ENCODE measurements at regions not wholly inside any gene's neighbourhood (a gene's known extent, or its start where the extent isn't known, plus 50 kb on each side); places are given as distances from the start of the nearest gene placed in this dataset.

DNA sequence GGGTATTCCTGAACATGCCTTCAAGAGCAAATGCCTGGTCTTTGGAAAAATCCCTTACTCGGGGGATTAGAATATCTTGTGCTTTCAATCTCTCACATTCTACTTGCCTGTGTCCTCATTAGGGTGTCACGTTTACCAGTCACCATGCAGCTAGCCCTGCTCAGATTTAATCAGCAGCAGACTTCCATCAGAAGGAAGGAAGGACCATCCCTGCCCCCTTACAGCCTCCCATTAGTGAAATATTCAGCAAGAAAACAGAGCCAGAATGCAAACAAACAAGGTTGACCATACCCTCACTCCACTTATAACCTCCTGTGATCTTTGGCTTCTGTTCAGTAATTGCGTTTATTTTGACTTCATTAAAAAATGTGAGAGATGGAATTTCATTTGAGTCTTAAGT, 208.6 kb downstream of the CXCL12 start:
- no peak for DNase-seq

DNA sequence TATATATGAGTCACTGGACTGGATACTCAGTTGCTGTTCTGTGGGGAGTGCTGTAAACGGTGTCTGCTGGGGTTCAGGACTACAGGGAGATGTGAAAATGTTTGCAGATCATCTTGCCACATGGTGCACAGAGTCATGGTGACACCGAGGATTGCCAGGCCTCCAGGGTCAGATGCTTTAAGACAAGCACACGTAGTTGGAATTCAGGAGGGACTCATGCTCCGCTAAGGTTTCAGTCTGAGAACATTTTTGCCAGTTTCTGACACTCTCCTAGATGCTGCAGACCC, 211.3 kb downstream of the CXCL12 start:
- DNase-seq: no peak

DNA sequence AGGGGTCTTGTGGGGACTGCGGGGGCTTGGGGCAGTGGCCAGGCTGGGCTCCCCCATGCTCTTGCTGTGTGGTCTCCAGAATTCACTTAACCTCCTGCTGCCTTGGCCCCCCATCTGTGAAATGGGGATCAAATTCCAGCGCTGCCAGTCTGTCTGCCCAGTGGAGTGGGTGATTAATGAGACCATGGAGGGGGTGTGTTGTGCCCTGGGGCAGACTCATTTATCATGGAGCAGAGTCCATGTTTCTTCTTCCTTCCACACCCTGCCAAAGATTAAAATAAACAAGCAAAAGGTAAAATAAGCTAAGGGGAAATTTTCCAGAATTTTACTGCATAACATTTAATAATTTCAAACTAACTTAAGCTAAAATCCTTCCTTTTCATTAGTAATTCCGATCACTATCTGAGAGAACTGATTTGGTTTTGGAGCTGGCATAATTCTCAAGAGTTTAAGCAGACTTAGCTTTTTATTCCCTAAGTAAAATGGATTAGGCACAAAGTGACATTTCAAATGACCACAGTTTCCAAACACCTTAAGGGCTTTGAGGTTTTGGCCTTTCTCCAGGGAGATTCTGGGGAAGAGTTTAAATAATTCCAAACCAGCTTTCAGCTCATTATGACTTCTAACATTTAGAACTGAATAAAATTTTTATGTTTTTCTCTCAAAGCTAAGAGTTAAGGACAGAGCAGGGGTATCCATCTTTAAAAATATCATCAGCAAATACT, 211.9 kb downstream of the CXCL12 start:
- DNase-seq: no peak

DNA sequence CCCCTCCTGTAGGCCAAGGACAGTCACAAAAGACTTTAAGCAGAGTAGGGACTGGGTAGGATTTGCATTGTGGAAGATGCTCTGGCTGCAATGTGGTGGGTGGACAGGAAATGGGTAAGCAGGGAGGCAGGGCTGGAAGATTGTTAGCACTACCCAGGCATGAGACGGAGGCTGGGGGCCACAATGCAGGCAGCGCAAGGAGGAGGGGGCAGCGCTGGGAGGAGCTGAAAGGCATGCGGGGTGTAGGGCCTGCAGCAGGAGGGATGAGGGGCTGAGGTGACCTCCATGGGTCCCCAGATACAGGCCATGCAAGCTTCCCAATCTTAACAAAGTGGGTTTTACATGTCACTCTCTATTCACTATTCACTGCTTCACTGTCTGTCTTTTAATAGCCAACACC, 213.1 kb downstream of the CXCL12 start:
- DNase-seq: no peak

DNA sequence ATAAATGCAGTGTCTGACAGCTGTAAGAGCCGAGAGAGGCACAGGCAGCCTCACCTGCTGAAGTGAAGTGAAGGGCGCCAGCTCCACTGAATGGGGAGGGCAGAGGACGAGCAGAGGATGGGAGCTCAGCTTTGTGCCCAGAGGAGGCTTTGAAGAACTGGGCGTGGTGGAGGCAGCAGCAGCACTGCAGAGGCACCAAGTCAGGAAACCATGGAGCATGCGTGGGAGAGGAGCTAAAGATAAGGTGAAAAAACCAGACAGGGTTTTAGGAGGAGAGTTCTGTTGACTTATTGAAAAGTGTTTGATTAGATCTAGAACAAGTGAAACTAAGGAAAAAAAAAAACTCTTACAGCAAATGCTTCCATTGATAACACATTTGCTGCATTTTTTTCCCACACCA, 216.4 kb downstream of the CXCL12 start:
- no peak for DNase-seq

DNA sequence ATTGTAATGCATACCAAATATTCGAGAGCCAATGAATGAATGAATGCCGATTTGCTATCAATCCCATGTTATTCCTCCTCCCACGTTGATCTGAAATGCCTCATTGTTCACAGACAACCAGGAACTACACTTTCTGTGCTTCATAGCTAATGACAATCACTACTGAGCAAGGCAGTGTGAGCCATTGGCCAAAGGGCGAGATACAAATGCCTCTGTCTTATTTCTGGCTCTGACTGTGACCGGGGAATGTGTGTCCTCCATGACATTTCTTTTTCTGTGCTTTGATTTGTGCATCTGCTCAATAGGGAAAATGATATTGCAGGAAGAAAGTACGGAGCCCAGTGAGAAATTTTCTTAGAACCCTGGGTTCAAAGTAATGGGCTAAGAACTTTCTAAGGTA, 217.1 kb downstream of the CXCL12 start:
- DNase-seq: no peak

DNA sequence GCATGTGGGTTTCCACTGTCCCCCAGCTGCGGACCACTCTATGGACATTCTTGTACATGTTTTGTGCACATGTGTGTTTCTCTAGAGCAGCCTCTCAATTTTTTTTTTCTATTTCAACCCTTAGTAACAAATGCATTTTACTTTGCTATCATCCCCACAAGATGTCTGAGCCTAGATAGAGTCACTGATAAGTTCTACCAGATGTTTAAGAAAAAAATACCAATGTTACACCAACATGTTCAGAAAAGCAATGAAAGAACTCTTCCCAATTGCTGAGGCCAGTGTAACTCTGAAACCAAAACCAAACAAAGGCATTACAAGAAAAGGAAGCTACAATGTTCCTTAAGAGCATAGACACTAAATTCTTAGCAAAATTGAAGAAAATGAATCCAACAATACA, 218.5 kb downstream of the CXCL12 start:
- no peak for DNase-seq

DNA sequence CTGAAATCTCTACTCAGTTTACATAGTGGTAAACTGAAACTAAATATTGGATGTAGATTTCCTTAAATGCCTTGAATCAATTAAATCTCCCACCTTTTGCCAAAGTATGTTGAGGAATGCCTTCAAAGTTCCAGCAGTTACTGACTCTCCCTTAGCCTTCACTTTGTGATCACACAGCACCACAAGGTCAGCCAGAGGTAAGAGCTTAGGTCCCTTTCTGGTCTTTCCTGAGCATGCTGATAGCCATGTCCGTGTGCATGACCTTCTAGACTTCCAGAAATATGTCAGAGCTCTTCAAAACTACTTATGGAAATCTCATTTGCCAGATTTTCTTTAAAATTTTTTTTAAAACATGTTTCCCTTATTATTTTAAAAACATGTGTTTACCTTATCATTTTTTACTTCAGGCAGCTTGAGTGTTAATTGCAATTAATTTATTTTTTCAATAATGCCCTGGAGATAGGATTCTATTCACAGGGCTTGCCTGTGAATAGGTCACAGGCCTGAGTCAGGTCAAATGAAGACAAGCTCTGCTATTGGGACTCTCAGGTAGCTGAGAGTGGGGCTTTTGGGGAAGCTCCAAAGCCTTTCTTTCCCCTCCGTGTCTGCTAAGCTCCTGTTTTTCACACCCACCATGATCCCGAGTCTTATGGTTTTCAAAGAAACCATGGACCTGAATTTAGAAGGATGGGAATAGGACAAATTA, 220.5 kb downstream of the CXCL12 start:
- no peak for DNase-seq

DNA sequence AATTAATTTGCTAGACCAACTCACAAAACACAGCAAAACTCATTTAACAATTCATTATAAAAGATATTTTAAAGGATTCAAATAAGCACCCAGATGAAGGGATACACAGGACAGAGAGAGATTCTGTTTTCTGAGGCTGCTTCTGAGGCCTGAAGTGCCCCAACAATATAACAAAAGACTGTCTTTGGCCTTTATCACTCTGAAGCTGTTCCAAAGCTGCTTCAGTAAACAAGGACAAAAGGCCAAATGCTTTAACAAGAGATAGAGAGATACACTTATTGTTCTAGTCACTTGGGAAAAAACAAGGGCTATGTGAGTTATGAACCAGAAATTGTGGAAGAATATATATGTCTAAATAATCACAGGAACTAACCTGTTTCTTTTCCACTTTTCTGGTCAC, 223.7 kb downstream of the CXCL12 start:
- DNase-seq: no peak

DNA sequence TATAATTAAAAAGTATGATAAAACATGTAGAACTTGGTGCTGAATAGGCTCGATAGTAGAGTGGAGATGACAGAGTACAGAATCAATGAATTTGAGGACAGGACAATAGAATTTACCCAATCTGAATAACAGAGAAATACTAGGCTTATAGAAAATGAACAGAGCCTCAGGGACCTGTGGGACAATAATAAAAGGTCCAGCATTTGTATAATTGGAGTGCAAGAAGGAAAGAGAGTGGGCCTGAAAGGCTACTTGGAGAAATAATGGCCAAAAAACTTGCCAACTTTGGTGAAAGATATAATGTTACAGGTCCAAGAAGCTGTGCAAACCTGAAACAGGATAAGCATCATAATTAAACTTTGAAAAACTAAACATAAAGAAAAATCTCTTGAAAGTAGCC, 227.3 kb downstream of the CXCL12 start:
- DNase-seq: no peak

DNA sequence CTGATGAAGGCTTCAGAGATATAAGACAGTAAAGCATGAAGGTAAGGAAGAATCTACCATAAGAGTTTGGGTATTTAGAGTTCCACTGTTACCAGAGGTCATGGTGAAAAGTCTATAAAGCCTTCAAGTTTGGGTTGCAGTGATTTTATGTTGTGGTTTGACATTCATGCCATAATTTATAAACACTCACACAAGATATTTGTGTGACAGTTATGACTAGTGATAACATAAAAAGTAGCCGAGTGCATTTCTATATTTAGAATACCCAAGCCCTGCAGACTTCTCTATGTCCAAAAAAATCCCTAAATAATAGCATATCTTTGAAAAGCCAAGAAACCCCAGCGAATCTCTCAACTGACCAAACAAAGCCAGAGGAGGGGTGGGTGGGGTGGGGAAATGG, 229.9 kb downstream of the CXCL12 start:
- DNase-seq: no peak

DNA sequence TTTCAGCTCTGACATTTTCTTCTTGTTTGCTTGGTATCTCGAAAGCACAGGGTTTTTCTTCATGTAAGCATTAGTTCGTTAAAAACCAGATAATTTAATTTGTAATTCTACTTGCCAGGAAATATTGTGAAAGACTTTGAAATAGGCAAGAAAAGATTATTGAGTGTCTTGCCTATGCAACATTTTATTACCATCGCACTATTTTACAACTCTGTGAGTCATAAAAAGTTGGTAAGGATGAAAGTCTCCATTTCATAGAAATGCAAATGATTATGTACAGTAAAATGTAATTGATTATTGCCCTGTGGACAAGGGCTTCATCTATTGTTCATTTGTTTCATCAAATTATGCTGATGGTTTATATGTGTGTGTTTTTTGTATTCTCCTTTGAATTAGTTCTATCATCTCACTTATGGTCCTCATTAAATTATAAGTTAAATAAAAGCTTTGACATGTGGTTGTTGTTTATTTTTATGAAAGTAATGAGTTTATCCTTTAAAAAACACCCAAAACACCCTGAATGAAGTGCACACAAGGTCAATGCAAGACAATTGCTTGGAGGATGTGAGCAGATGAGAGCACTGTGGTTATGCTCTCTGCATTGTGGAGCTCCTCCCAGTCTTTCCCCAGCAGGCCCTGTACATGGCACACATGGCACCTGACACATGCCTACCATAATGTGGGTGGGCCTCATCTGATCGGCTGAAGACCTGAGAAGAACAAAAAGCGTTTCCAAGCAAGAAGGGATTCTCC, 230.8 kb downstream of the CXCL12 start:
- no peak for DNase-seq

DNA sequence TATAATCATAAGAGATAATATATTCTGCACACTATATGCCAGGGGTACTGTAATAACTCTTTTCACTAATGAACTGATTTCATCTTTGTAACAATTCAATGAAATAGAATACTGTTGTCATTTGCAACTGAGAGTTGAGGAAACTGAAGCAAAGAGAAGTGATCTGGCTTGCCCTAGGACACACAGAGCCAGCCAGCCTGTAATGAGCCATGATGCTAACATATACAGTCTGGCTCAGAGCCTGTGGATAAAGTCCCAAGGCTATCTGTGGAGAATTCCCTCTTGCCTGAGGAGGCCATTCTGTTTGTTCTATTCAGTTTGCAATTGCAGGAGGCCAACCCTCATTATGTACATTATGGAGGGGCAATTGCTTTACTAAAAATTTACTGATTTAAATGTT, 241.3 kb downstream of the CXCL12 start:
- DNase-seq: no peak

DNA sequence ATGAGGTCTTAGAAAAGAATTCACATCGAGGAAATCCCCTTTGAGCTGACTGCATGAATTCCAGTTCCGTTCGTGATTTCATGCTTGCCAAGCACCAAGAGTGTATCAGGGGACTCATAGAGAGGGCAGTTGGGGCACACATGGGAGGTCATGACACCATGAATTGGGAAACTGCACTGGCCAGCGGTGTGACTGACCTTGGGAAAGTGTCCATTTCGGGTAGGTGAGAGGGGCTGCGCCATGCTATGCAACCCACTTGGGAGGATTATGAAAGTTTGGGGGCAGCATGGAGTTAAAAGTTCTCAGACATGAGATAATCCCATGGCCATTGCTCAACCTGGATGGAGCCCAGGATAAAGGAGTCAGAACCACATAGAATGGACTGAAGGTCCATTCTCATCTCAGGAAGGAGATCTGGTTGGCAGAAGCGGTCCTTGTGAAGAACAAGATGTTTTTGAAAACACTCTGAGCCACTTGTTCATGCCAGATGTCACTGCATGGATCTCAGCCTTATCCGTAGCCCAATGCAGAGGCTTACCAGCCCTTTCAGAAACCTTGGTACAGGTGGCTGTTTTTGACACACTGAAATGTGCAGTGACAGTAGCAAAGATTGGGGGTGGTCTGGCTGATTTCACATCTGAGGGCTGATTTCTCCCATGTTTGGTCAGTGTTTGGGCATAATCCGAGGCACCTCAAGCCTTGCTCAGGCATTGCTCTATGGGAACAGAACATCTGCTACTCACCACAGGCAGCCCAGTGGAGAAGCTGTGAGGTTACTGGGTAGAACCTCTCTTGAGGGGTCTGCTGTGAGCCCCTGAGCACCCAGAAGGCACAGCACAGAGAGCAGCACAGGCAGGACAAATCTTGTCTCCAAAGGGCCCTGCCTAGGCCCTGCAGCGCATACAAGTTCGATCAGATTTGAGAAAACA, 252.3 kb downstream of the CXCL12 start:
- DNase-seq: no peak

DNA sequence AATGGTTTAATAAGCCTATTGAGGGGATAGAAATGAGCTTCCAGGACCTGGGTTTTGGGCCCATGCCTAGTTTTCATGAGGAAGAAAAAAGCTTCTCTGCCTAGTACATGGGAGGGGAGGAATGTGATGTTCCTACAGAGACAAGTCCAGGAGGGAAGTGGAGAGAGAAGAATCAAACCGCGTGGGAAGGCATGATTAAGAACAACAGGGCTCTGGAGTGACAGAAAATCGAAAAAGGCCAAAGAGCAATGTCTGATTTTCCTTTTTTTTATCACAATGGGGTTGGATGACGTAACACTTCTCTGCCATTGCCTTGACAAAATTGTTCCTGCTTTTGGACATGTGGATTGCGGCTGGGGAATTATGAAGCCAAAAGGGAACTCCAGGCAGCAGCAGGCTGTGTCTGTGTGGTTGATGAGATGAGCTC, 258.6 kb downstream of the CXCL12 start:
- DNase-seq: no peak

DNA sequence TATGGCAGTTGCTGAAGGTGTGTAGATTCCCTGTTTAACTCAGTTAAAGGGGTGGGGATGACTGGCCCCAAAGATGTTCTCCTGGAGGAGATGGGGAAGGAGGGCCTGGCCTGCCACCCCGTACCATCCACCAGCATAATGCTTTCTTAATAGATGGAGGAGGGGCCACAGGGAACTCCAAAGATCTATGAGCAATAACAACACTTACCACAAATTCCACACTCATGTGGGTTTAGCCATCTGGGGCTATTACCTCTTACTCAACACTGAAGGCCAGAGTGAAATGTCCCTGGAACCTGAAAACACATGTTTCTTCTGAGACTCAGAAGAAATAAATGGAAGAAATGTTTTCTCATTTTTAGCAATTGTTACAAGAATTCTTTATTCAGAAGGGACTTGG, 259.0 kb downstream of the CXCL12 start:
- no peak for DNase-seq

DNA sequence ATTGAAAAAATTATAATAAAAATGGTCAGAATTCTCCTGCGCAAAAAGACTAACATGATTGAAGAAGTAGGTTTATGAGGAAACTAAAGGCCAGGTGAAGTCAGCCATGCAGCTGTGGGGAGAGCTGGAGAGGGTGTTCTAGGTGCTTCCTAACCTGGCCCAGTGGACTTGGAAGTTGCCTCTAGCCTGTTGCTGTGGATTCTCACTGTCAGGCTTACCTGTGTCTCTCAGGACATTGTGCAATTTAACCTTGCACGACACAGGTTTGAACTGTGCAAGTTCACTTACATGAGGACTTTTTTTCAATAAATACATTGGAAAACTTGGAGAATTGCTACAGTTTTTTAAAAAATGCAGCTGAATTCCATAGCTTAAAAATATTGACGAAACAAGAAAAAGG, 266.4 kb downstream of the CXCL12 start:
- no peak for DNase-seq

DNA sequence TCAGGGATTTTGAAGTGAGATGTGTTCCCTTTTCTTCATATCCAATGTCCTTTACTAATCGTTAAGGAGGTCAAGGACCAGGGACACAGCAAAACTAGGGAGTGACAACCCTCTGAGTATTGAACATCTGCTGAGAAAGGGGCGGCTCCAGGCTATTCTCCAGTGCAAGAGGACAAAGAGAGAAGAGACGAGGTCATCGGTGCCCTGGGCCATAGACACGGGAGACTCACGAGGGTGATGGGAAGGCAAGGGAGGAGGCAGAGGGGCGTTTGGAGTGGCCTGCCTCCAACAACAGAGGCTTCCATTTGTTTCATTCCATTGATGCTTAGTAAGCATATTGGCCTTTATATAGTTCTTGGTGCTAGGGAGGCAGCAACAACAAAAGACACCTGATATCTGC, 268.4 kb downstream of the CXCL12 start:
- DNase-seq: no peak

DNA sequence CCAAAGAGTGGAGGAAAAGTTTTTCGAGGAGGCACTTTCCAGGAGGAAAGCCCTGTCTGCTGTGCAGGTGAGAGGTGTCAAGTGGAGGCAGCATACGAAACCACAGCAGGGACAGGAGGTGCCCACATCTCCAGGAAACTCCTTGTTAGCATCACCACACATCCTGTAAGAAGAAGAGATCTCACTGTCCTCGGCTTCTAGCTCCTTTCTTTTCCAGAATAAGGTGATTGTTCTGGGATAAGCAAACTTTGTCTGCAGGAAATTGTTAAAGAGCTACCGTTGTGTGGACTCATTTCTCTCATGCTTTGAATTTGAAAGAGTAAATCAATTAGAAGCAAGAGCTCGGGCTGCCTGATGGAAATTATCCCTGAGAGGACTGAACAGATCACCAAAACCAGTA, 269.4 kb downstream of the CXCL12 start:
- no peak for DNase-seq

DNA sequence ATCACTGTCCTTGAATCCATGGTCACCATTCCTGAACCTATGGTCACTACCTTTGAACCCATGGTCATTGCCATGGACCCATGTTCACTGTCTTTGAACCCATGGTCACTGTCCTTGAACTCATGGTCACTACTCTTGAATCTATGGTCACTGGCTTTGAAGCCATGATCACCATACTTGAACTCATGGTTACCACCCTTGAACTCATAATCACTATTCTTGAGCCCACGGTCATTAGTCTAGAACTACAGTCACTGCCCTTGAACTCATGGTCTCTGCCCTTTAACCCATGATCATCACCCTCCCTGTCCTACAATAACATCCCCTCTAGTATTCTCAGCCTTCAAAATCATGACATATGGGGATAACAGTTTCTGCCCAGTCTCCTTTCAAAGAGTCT, 270.5 kb downstream of the CXCL12 start:
- no peak for DNase-seq

DNA sequence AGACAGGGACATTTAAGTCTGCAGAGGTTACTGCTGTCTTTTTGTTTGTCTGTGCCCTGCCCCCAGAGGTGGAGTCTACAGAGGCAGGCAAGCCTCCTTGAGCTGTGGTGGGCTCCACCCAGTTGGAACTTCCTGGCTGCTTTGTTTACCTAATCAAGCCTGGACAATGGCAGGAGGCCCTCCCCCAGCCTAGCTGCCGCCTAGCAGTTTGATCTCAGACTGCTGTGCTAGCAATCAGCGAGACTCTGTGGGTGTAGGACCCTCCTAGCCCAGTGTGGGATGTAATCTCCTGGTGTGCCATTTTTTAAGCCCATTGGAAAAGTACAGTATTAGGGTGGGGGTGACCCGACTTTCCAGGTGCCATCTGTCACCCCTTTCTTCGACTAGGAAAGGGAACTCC, 272.6 kb downstream of the CXCL12 start:
- DNase-seq: peak in 1 of 2 donors; percentile 0

DNA sequence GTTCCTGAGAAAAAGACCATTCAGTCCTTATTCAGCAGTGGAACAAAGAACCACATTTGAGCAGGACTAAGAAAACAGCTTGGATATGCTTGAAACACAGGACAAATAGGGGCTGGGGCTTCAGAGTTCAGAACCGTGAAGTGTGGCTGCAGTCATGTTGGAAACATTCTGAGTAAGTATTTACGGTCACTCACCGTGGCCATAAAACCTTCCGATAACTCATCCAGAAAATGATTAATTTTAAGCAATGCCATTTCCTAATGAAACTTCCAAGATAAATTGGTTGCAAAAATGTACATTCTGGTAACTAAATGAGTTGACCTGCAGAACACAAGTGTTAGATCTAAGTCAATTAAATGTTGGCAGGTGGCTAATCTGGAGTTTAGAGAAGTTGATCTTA, 279.2 kb downstream of the CXCL12 start:
- no peak for DNase-seq
